ENCODE measurements at regions not wholly inside any gene's neighbourhood (a gene's known extent, or its start where the extent isn't known, plus 50 kb on each side); places are given as distances from the start of the nearest gene placed in this dataset.

DNA sequence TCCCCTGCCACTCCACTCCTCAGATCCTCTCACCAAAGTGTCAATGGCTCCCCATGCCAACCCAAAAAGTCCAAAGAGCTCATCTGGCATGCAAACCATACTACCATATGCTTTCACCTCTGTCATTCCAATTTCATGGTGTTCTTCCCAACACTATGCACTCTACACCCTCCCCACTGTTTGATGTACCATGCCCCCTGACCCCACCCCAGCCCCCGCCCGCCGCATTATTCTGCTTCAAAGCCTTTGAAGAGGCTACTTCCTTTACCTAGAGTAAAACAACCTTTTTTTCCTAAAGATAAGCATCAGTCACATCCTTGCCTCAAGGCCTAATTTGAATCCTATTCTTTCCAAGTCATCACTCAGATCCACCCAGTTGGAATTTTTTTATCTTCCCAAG lies 226.3 kb downstream of the DEPDC1B start (continued):
- TF ChIP-seq ZBED4 (CRISPR knock-in tag; IDR thresholded peaks at IDR 0.05; ENCODE audit: borderline replicate concordance) (no peak), ZNF333 (CRISPR knock-in tag; IDR thresholded peaks at IDR 0.05; ENCODE audit: borderline replicate concordance) (no peak), ZNF136 (CRISPR knock-in tag; IDR thresholded peaks at IDR 0.05; ENCODE audit: low read depth) (no peak), YEATS2 (CRISPR knock-in tag; IDR thresholded peaks at IDR 0.05; ENCODE audit: borderline replicate concordance) (no peak), EHMT2 (IDR thresholded peaks at IDR 0.05; ENCODE audit: borderline replicate concordance, low read depth, low read length) (peak; percentile 98), ADNP (CRISPR knock-in tag; IDR thresholded peaks at IDR 0.05) (no peak), ZFP37 (CRISPR knock-in tag; IDR thresholded peaks at IDR 0.05; ENCODE audit: borderline replicate concordance) (no peak), PAX8 (CRISPR knock-in tag; IDR thresholded peaks at IDR 0.05; ENCODE audit: borderline replicate concordance) (no peak), ZHX2 (IDR thresholded peaks at IDR 0.05; ENCODE audit: low read depth) (no peak), ZHX2 (CRISPR knock-in tag; IDR thresholded peaks at IDR 0.05; ENCODE audit: borderline replicate concordance) (no peak), CENPBD1 (CRISPR knock-in tag; IDR thresholded peaks at IDR 0.05; ENCODE audit: borderline replicate concordance, low read depth) (no peak)
- TF ChIP-seq, protein P1, sequence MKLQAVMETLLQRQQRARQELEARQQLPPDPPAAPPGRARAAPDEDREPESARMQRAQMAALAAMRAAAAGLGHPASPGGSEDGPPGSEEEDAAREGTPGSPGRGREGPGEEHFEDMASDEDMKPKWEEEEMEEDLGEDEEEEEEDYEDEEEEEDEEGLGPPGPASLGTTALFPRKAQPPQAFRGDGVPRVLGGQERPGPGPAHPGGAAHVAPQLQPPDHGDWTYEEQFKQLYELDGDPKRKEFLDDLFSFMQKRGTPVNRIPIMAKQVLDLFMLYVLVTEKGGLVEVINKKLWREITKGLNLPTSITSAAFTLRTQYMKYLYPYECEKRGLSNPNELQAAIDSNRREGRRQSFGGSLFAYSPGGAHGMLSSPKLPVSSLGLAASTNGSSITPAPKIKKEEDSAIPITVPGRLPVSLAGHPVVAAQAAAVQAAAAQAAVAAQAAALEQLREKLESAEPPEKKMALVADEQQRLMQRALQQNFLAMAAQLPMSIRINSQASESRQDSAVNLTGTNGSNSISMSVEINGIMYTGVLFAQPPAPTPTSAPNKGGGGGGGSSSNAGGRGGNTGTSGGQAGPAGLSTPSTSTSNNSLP (IDR thresholded peaks at IDR 0.05; ENCODE audit: low read depth, low read length) = no peak
